ENCODE measurements at regions not wholly inside any gene's neighbourhood (a gene's known extent, or its start where the extent isn't known, plus 50 kb on each side); places are given as distances from the start of the nearest gene placed in this dataset.

GRCh38 chr11:92083123-92083522 lies 141.5 kb upstream of the FAT3 start:
- TF ChIP-seq CTCF (conservative IDR thresholded peaks at IDR 0.05 in 1 of 2, IDR thresholded peaks at IDR 0.05 in 1 of 2; ENCODE audit: extremely low read depth in 1 of 2, insufficient read depth in 1 of 2, low read depth in 1 of 2, low read length in 2 of 2), result no peak
- TF ChIP-seq EZH2 (IDR thresholded peaks at IDR 0.05; ENCODE audit: borderline replicate concordance, low read length), result no peak
